Neural cell (in vitro differentiated cells): ENCODE measurements at regions not wholly inside any gene's neighbourhood (a gene's known extent, or its start where the extent isn't known, plus 50 kb on each side); places are given as distances from the start of the nearest gene placed in this dataset.

Experiments
- H2AFZ ChIP-seq: fragments of 200-600, 300-800 bp; sonication (generic), shearing (Covaris generic); 2 replicates; pipeline ENCODE4 v1.6.0; 2014; ENCODE audit warnings: low read depth, mild to moderate bottlenecking, antibody characterized with exemption, low read length, moderate library complexity
- H3F3A ChIP-seq: fragments of 200-600 bp; shearing (Covaris generic); 2 replicates; pipeline ENCODE4 v1.6.1; 2016; ENCODE audit warnings: mild to moderate bottlenecking, moderate library complexity, mixed read lengths, antibody characterized with exemption, low read length; ENCODE audit not compliant: insufficient read depth, poor library complexity, severe bottlenecking
- H3K27ac ChIP-seq: fragments of 200-600, 300-800 bp; sonication (generic), shearing (Covaris generic); 2 replicates; pipeline ENCODE4 v1.5.1; 2014; ENCODE audit warnings: mild to moderate bottlenecking, low read length, moderate library complexity
- H3K27me3 ChIP-seq: fragments of 300-800, 200-600 bp; sonication (generic), shearing (Covaris generic); 2 replicates; pipeline ENCODE4 v1.6.0; 2014; ENCODE audit warnings: mild to moderate bottlenecking, low read depth, low read length, moderate library complexity; ENCODE audit not compliant: insufficient read depth
- H3K36me3 ChIP-seq: fragments of 300-800, 200-600 bp; sonication (generic), shearing (Covaris generic); 2 replicates; pipeline ENCODE4 v1.5.1; 2014; ENCODE audit warnings: mild to moderate bottlenecking, antibody characterized with exemption, low read length, moderate library complexity; ENCODE audit not compliant: insufficient read depth
- H3K4me2 ChIP-seq: fragments of 300-800, 200-600 bp; sonication (generic), shearing (Covaris generic); 2 replicates; pipeline ENCODE4 v1.6.0; 2014; ENCODE audit warnings: mild to moderate bottlenecking, low read length
- H3K4me3 ChIP-seq: fragments of 300-800, 200-600 bp; sonication (generic), shearing (Covaris generic); 2 replicates; pipeline ENCODE4 v1.5.1; 2014; ENCODE audit warnings: mild to moderate bottlenecking, low read length, moderate library complexity
- H3K79me2 ChIP-seq: fragments of 200-600 bp; shearing (Covaris generic); replicated peaks from 2 replicates; pipeline ENCODE4 v1.6.0; 2014; ENCODE audit warnings: mild to moderate bottlenecking, low read length, moderate library complexity; ENCODE audit not compliant: insufficient read depth
- H3K9ac ChIP-seq: fragments of 300-800, 200-600 bp; sonication (generic), shearing (Covaris generic); 2 replicates; pipeline ENCODE4 v1.6.1; 2016; ENCODE audit warnings: mild to moderate bottlenecking, low read length, mixed read lengths
- H3K9me2 ChIP-seq: fragments of 200-600 bp; shearing (Covaris generic); 2 replicates; pipeline ENCODE4 v1.6.1; 2016; ENCODE audit warnings: mild to moderate bottlenecking, low read length, mixed read lengths; ENCODE audit not compliant: insufficient read depth
- H3K9me3 ChIP-seq: fragments of 200-600, 300-800 bp; sonication (generic), shearing (Covaris generic); 2 replicates; pipeline ENCODE4 v1.6.1; 2016; ENCODE audit warnings: mild to moderate bottlenecking, mixed run types, low read length, moderate library complexity, mixed read lengths
- H4K20me1 ChIP-seq: fragments of 200-600 bp; shearing (Covaris generic); 2 replicates; pipeline ENCODE4 v1.6.1; 2016; ENCODE audit warnings: mild to moderate bottlenecking, mixed run types; ENCODE audit not compliant: insufficient read depth
- EP300 ChIP-seq: fragments of 450-650 bp; conservative IDR thresholded peaks from 2 replicates; pipeline ENCODE4 v1.6.1; 2014; ENCODE audit warnings: antibody characterized with exemption, mild to moderate bottlenecking, moderate library complexity; ENCODE audit not compliant: poor library complexity, severe bottlenecking
- EZH2 ChIP-seq: fragments of 200-600, 300-800 bp; shearing (Covaris generic), sonication (generic); IDR thresholded peaks from 2 replicates; pipeline ENCODE4 v1.6.1; 2014; ENCODE audit warnings: antibody characterized with exemption, low read length, borderline replicate concordance, mild to moderate bottlenecking; ENCODE audit not compliant: insufficient read depth, poor library complexity, severe bottlenecking
- MXI1 ChIP-seq: fragments of 450-650 bp; conservative IDR thresholded peaks from 2 replicates; pipeline ENCODE4 v1.6.1; 2014; ENCODE audit warnings: antibody characterized with exemption, mild to moderate bottlenecking; ENCODE audit not compliant: poor library complexity, severe bottlenecking
- POLR2AphosphoS5 ChIP-seq: IDR thresholded peaks from 2 replicates; pipeline ENCODE4 v1.6.1; 2012
- RAD21 ChIP-seq: fragments of 450-650 bp; conservative IDR thresholded peaks from 2 replicates; pipeline ENCODE4 v1.6.1; 2014; ENCODE audit warnings: antibody characterized with exemption, mild to moderate bottlenecking, moderate library complexity
- SMC3 ChIP-seq: fragments of 450-650 bp; conservative IDR thresholded peaks from 2 replicates; pipeline ENCODE4 v1.6.1; 2014; ENCODE audit warnings: antibody characterized with exemption, mild to moderate bottlenecking, moderate library complexity; ENCODE audit not compliant: poor library complexity
- TAF1 ChIP-seq: IDR thresholded peaks from 2 replicates; pipeline ENCODE4 v1.6.1; 2012; ENCODE audit warnings: low read depth
- TF ChIP-seq, protein P1 (sequence below): IDR thresholded peaks from 2 replicates; pipeline ENCODE4 v1.6.1; 2012; ENCODE audit warnings: borderline replicate concordance
- TF ChIP-seq, protein P2 (sequence below): fragments of 450-650 bp; IDR thresholded peaks from 2 replicates; pipeline ENCODE4 v1.5.1; 2014; ENCODE audit warnings: antibody characterized with exemption, mild to moderate bottlenecking, moderate library complexity; ENCODE audit not compliant: poor library complexity, severe bottlenecking

DNA sequence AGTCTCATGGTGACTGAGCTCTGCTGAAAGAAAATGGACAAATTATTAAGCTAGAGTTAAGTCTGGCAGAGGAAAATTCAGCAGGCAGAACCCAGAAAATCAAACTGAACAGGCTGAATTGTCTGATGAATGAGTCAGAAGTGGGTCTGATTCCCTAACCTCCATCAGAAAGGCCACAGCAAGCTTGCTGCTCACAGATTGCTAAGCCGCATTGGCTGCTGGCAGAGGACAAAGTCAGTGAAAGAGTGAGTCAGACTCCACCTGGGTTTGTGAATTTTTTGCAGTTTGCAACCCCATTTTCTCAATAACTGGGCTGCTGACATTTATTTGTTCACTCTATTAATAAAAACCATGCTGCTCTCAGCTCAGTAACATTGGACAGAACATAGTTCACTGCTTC, 191.3 kb downstream of the EPM2A start:
- no peak overlapping the region for H3K27ac ChIP-seq

DNA sequence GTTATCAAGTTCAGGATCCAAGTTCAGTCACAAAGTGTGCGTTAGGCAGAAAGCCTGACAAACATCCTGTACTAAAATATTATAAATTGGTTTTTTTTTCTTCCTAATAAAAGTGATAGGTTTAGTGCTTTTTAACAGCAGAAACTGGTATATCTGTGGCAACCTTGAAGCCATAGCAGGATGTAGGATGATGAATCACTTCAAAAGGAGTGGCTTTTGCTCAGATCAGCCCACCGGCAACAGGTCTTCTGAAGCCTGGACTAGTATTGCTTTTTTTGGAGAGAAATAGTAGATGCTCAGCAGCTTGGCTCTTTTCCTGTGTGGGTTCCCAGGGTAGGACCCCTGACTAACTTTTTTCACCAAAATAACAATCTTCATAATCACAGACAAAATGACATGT, 190.8 kb downstream of the EPM2A start:
- no peaks in the 10 kb centered on the region for H3K79me2 ChIP-seq
- H3K4me3 ChIP-seq = no peak overlapping the region
- no peaks in the 10 kb centered on the region for H3F3A ChIP-seq
- no peaks in the 10 kb centered on the region for H4K20me1 ChIP-seq
- H3K9ac ChIP-seq = no peak overlapping the region
- H3K27me3 ChIP-seq = no peaks in the 10 kb centered on the region
- H3K4me2 ChIP-seq = no peak overlapping the region
- no peaks in the 10 kb centered on the region for H3K9me2 ChIP-seq
- no peaks in the 10 kb centered on the region for H3K9me3 ChIP-seq
- no peak overlapping the region for H2AFZ ChIP-seq
- no peak overlapping the region for H3K27ac ChIP-seq
- H3K36me3 ChIP-seq = no peaks in the 10 kb centered on the region
- TF ChIP-seq, protein P1, sequence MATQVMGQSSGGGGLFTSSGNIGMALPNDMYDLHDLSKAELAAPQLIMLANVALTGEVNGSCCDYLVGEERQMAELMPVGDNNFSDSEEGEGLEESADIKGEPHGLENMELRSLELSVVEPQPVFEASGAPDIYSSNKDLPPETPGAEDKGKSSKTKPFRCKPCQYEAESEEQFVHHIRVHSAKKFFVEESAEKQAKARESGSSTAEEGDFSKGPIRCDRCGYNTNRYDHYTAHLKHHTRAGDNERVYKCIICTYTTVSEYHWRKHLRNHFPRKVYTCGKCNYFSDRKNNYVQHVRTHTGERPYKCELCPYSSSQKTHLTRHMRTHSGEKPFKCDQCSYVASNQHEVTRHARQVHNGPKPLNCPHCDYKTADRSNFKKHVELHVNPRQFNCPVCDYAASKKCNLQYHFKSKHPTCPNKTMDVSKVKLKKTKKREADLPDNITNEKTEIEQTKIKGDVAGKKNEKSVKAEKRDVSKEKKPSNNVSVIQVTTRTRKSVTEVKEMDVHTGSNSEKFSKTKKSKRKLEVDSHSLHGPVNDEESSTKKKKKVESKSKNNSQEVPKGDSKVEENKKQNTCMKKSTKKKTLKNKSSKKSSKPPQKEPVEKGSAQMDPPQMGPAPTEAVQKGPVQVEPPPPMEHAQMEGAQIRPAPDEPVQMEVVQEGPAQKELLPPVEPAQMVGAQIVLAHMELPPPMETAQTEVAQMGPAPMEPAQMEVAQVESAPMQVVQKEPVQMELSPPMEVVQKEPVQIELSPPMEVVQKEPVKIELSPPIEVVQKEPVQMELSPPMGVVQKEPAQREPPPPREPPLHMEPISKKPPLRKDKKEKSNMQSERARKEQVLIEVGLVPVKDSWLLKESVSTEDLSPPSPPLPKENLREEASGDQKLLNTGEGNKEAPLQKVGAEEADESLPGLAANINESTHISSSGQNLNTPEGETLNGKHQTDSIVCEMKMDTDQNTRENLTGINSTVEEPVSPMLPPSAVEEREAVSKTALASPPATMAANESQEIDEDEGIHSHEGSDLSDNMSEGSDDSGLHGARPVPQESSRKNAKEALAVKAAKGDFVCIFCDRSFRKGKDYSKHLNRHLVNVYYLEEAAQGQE = no peak
- TF ChIP-seq, protein P2, sequence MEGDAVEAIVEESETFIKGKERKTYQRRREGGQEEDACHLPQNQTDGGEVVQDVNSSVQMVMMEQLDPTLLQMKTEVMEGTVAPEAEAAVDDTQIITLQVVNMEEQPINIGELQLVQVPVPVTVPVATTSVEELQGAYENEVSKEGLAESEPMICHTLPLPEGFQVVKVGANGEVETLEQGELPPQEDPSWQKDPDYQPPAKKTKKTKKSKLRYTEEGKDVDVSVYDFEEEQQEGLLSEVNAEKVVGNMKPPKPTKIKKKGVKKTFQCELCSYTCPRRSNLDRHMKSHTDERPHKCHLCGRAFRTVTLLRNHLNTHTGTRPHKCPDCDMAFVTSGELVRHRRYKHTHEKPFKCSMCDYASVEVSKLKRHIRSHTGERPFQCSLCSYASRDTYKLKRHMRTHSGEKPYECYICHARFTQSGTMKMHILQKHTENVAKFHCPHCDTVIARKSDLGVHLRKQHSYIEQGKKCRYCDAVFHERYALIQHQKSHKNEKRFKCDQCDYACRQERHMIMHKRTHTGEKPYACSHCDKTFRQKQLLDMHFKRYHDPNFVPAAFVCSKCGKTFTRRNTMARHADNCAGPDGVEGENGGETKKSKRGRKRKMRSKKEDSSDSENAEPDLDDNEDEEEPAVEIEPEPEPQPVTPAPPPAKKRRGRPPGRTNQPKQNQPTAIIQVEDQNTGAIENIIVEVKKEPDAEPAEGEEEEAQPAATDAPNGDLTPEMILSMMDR = no peak
- TF ChIP-seq EP300 (no peak), MXI1 (no peak)

More for the DNA sequence above, 191.3 kb downstream of the EPM2A start:
- Histone ChIP-seq H2AFZ (no peak overlapping the region), H3K9me3 (no peaks in the 10 kb centered on the region), H4K20me1 (no peaks in the 10 kb centered on the region), H3K9me2 (no peaks in the 10 kb centered on the region), H3K79me2 (no peaks in the 10 kb centered on the region), H3K36me3 (no peaks in the 10 kb centered on the region), H3K4me2 (no peak overlapping the region), H3K4me3 (no peak overlapping the region), H3F3A (no peaks in the 10 kb centered on the region), H3K27me3 (no peaks in the 10 kb centered on the region), H3K9ac (no peak overlapping the region)
- no peak for TF ChIP-seq MXI1
- no peak for TF ChIP-seq TAF1
- no peak for TF ChIP-seq RAD21
- TF ChIP-seq, protein P2 = no peak
- no peak for TF ChIP-seq EZH2
- TF ChIP-seq, protein P1 = no peak
- TF ChIP-seq EP300 = no peak
- TF ChIP-seq SMC3 = no peak
- no peak for TF ChIP-seq POLR2AphosphoS5
